ENCODE measurements at regions not wholly inside any gene's neighbourhood (a gene's known extent, or its start where the extent isn't known, plus 50 kb on each side); places are given as distances from the start of the nearest gene placed in this dataset.

GRCh38 chr21:35578831-35579471 lies 481.4 kb downstream of the SETD4 start:
- ATAC-seq (peak; percentile 51), DNase-seq (peak; percentile 8)
- no peaks in the 10 kb centered on the region for H3K9me3 Mint-ChIP-seq
- peaks cover 5% of the 10 kb centered on the region for H3K27me3 Mint-ChIP-seq
- H3K4me1 Mint-ChIP-seq (ENCODE audit: low read depth): peaks cover 17% of the 10 kb centered on the region
- CTCF ChIA-PET: no interaction called here
- peak overlapping the region; percentile 11 for H3K27ac Mint-ChIP-seq
- POLR2A ChIA-PET: interaction anchor here (0.6 to 1.0 kb wide), 3 partner anchors 212 to 1450 kb away, joined by 3 read pairs; no protein-coding TSS in a partner anchor
- intact Hi-C loops (cut with micrococcal nuclease): no loop called here
- no peaks in the 10 kb centered on the region for H3K36me3 Mint-ChIP-seq (ENCODE audit: low read depth)
- TF ChIP-seq CTCF (IDR thresholded peaks at IDR 0.05): no peak
- no peak overlapping the region for H3K4me3 Mint-ChIP-seq

- DNase-seq (no peak), ATAC-seq (no peak)
- H3K9me3 Mint-ChIP-seq: no peaks in the 10 kb centered on the region
- H3K36me3 Mint-ChIP-seq (ENCODE audit: low read depth): no peaks in the 10 kb centered on the region
- intact Hi-C loops (cut with micrococcal nuclease): no loop called here
- CTCF ChIA-PET: no interaction called here
- POLR2A ChIA-PET: no interaction called here
- H3K4me1 Mint-ChIP-seq (ENCODE audit: low read depth): peaks cover 17% of the 10 kb centered on the region
- no peak for TF ChIP-seq CTCF (IDR thresholded peaks at IDR 0.05)
- H3K27ac Mint-ChIP-seq: no peak overlapping the region
- peaks cover 6% of the 10 kb centered on the region for H3K27me3 Mint-ChIP-seq
- no peak overlapping the region for H3K4me3 Mint-ChIP-seq
Measured at GRCh38 chr21:35578347-35578782, 482.0 kb downstream of the SETD4 start.

GRCh38 chr21:35575280-35575915 lies 484.9 kb downstream of the SETD4 start:
- no peak for TF ChIP-seq CTCF (IDR thresholded peaks at IDR 0.05)
- intact Hi-C loops (cut with micrococcal nuclease): no loop called here
- Mint-ChIP-seq H3K4me1 (ENCODE audit: low read depth) (peaks cover 17% of the 10 kb centered on the region), H3K27ac (no peak overlapping the region), H3K27me3 (peaks cover 5% of the 10 kb centered on the region), H3K9me3 (no peaks in the 10 kb centered on the region), H3K36me3 (ENCODE audit: low read depth) (no peaks in the 10 kb centered on the region), H3K4me3 (no peak overlapping the region)
- ATAC-seq (no peak), DNase-seq (no peak)
- CTCF ChIA-PET: no interaction called here
- POLR2A ChIA-PET: no interaction called here

- Mint-ChIP-seq H3K4me1 (ENCODE audit: low read depth) (peaks cover 4% of the 10 kb centered on the region), H3K9me3 (no peaks in the 10 kb centered on the region), H3K27ac (no peak overlapping the region), H3K36me3 (ENCODE audit: low read depth) (no peaks in the 10 kb centered on the region), H3K4me3 (no peak overlapping the region), H3K27me3 (peaks cover 3% of the 10 kb centered on the region)
- DNase-seq (no peak), ATAC-seq (no peak)
- POLR2A ChIA-PET: no interaction called here
- TF ChIP-seq CTCF (IDR thresholded peaks at IDR 0.05): no peak
- CTCF ChIA-PET: no interaction called here
- intact Hi-C loops (cut with micrococcal nuclease): no loop called here
Measured at GRCh38 chr21:35573472-35574374, 486.6 kb downstream of the SETD4 start.

GRCh38 chr21:35571910-35572309 lies 488.4 kb downstream of the SETD4 start:
- peaks cover 7% of the 10 kb centered on the region for H3K27me3 Mint-ChIP-seq
- ChIA-PET POLR2A (no interaction called here), CTCF (no interaction called here)
- H3K4me3 Mint-ChIP-seq: no peak overlapping the region
- no peaks in the 10 kb centered on the region for H3K36me3 Mint-ChIP-seq (ENCODE audit: low read depth)
- no peaks in the 10 kb centered on the region for H3K4me1 Mint-ChIP-seq (ENCODE audit: low read depth)
- no peak for TF ChIP-seq CTCF (IDR thresholded peaks at IDR 0.05)
- no peak overlapping the region for H3K27ac Mint-ChIP-seq
- intact Hi-C loops (cut with micrococcal nuclease): no loop called here
- DNase-seq (no peak), ATAC-seq (no peak)
- no peaks in the 10 kb centered on the region for H3K9me3 Mint-ChIP-seq

Data from activated CD8-positive, alpha-beta T cell treated with anti-CD3 and anti-CD28 coated beads for 36 hours (primary cell).